HEK293 (cell line): ENCODE measurements at regions not wholly inside any gene's neighbourhood (a gene's known extent, or its start where the extent isn't known, plus 50 kb on each side); places are given as distances from the start of the nearest gene placed in this dataset.

Experiments
- HOXA7 ChIP-seq: sonication (generic); formaldehyde crosslinking; IDR thresholded peaks from 2 replicates; pipeline ENCODE4 v1.8.1; 2022; ENCODE audit warnings: missing genetic modification reagents, borderline replicate concordance
- KLF10 ChIP-seq: fragments of 450-650 bp; IDR thresholded peaks from 2 replicates; pipeline ENCODE4 v1.5.1; 2018; ENCODE audit warnings: missing biosample characterization, mild to moderate bottlenecking, missing genetic modification characterization
- KLF16 ChIP-seq: fragments of 450-650 bp; formaldehyde crosslinking; IDR thresholded peaks from 2 replicates; pipeline ENCODE4 v1.5.1; 2017; ENCODE audit warnings: missing biosample characterization, missing genetic modification characterization
- PRDM1 ChIP-seq: fragments of 450-650 bp; formaldehyde crosslinking; IDR thresholded peaks from 2 replicates; pipeline ENCODE4; 2016; ENCODE audit warnings: missing biosample characterization, missing genetic modification characterization
- SCRT2 ChIP-seq: fragments of 450-650 bp; formaldehyde crosslinking; IDR thresholded peaks from 2 replicates; pipeline ENCODE4 v1.5.1; 2016; ENCODE audit warnings: missing biosample characterization, missing genetic modification characterization
- ZNF133 ChIP-seq: fragments of 450-650 bp; formaldehyde crosslinking; IDR thresholded peaks from 2 replicates; pipeline ENCODE4 v1.5.1; 2016; ENCODE audit warnings: missing biosample characterization, missing genetic modification characterization
- ZNF266 ChIP-seq: fragments of 450-650 bp; formaldehyde crosslinking; IDR thresholded peaks from 2 replicates; pipeline ENCODE4 v1.5.1; 2016; ENCODE audit warnings: missing biosample characterization, missing genetic modification characterization, low read depth
- ZNF280C ChIP-seq: fragments of 450-650 bp; formaldehyde crosslinking; IDR thresholded peaks from 2 replicates; pipeline ENCODE4 v1.5.1; 2016; ENCODE audit warnings: missing biosample characterization, missing genetic modification characterization
- ZNF280D ChIP-seq: fragments of 450-650 bp; formaldehyde crosslinking; IDR thresholded peaks from 2 replicates; pipeline ENCODE4 v1.5.1; 2016; ENCODE audit warnings: missing biosample characterization, missing genetic modification characterization
- ZNF530 ChIP-seq: fragments of 450-650 bp; formaldehyde crosslinking; IDR thresholded peaks from 2 replicates; pipeline ENCODE4 v1.5.1; 2016; ENCODE audit warnings: low read depth, missing biosample characterization, missing genetic modification characterization
- ZNF660 ChIP-seq: fragments of 450-650 bp; IDR thresholded peaks from 2 replicates; pipeline ENCODE4 v1.5.1; 2018; ENCODE audit warnings: missing biosample characterization, mild to moderate bottlenecking, missing genetic modification characterization
- ZNF792 ChIP-seq: fragments of 450-650 bp; formaldehyde crosslinking; IDR thresholded peaks from 2 replicates; pipeline ENCODE4 v1.5.1; 2016; ENCODE audit warnings: missing biosample characterization, missing genetic modification characterization
- TF ChIP-seq, protein P1 (sequence below): fragments of 450-650 bp; formaldehyde crosslinking; IDR thresholded peaks from 2 replicates; pipeline ENCODE4 v1.5.1; 2016; ENCODE audit warnings: missing biosample characterization, missing genetic modification characterization
- TF ChIP-seq, protein P2 (sequence below): fragments of 450-650 bp; formaldehyde crosslinking; optimal IDR thresholded peaks from 2 replicates; pipeline ENCODE3; 2016; ENCODE audit warnings: missing biosample characterization, mild to moderate bottlenecking, missing genetic modification characterization

DNA sequence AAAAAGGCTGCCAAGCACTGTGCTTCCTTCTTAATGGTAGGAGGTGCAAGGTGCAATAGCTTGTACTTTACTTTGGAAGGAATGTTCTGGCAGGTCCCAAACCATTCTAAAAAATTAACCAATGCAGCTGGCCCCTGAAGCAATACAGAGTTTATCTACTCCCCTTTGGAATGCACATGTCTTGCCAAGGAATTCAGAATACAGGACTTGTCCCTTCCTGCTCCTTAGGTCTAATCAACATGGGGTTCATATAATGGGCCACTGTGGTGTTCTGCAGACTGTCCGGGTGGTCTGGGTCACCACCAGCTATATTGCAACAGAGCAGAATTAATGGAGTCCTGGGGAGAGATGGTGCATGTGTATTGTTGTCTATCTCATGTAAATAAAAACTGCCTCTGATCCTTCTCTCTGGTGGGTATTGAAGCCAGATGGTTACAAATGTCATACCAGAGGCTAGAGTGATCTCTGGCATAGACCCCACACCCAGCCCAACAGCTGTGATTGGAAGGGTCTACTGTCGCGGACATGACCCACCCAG is 112.8 kb downstream of the RIPK4 start:
- no peak for TF ChIP-seq KLF16
- no peak for TF ChIP-seq ZNF530
- TF ChIP-seq, protein P1, sequence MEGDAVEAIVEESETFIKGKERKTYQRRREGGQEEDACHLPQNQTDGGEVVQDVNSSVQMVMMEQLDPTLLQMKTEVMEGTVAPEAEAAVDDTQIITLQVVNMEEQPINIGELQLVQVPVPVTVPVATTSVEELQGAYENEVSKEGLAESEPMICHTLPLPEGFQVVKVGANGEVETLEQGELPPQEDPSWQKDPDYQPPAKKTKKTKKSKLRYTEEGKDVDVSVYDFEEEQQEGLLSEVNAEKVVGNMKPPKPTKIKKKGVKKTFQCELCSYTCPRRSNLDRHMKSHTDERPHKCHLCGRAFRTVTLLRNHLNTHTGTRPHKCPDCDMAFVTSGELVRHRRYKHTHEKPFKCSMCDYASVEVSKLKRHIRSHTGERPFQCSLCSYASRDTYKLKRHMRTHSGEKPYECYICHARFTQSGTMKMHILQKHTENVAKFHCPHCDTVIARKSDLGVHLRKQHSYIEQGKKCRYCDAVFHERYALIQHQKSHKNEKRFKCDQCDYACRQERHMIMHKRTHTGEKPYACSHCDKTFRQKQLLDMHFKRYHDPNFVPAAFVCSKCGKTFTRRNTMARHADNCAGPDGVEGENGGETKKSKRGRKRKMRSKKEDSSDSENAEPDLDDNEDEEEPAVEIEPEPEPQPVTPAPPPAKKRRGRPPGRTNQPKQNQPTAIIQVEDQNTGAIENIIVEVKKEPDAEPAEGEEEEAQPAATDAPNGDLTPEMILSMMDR: no peak
- TF ChIP-seq, protein P2, sequence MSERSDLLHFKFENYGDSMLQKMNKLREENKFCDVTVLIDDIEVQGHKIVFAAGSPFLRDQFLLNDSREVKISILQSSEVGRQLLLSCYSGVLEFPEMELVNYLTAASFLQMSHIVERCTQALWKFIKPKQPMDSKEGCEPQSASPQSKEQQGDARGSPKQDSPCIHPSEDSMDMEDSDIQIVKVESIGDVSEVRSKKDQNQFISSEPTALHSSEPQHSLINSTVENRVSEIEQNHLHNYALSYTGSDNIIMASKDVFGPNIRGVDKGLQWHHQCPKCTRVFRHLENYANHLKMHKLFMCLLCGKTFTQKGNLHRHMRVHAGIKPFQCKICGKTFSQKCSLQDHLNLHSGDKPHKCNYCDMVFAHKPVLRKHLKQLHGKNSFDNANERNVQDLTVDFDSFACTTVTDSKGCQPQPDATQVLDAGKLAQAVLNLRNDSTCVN (tag by site-specific recombination): no peak
- TF ChIP-seq HOXA7 (CRISPR knock-in tag): no peak
- no peak for TF ChIP-seq ZNF280C
- TF ChIP-seq ZNF660 (tag by site-specific recombination): no peak
- TF ChIP-seq ZNF792 (tag by site-specific recombination): no peak
- no peak for TF ChIP-seq KLF10 (tag by site-specific recombination)
- no peak for TF ChIP-seq ZNF133
- no peak for TF ChIP-seq PRDM1
- no peak for TF ChIP-seq SCRT2 (tag by site-specific recombination)
- no peak for TF ChIP-seq ZNF280D
- no peak for TF ChIP-seq ZNF266 (tag by site-specific recombination)
